Renal pelvis (tissue), 1 donor: ENCODE measurements at regions not wholly inside any gene's neighbourhood (a gene's known extent, or its start where the extent isn't known, plus 50 kb on each side); places are given as distances from the start of the nearest gene placed in this dataset.
"Not testable (repeated sequence)": the region's sequence is repeated elsewhere in the genome, so short reads cannot be mapped to it uniquely, and the experiment has no call there.

ENCODE experiments used
- DNase-seq: peaks from one replicate; pipeline ENCODE4 v3.0.0-alpha.2; 2013

- DNase-seq = no peak
Measured at GRCh38 chr7:130849604-130850003, 115.6 kb upstream of the KLF14 start.

GRCh38 chr7:130850956-130851355 lies 116.9 kb upstream of the KLF14 start:
- no peak for DNase-seq

- no peak for DNase-seq
Measured at GRCh38 chr7:130852867-130853266, 118.9 kb upstream of the KLF14 start.

- DNase-seq = no peak
Measured at GRCh38 chr7:130853503-130854279, 119.7 kb upstream of the KLF14 start.

GRCh38 chr7:130854481-130854880 lies 120.5 kb upstream of the KLF14 start:
- DNase-seq = no peak

GRCh38 chr7:130856866-130857265 lies 122.9 kb upstream of the KLF14 start:
- no peak for DNase-seq

GRCh38 chr7:130860832-130861231 lies 126.8 kb upstream of the KLF14 start:
- not testable (repeated sequence) for DNase-seq

- peak; percentile 60 for DNase-seq
Measured at GRCh38 chr7:130865408-130866236, 131.6 kb upstream of the KLF14 start.

- no peak for DNase-seq
Measured at GRCh38 chr7:130867039-130867438, 133.0 kb upstream of the KLF14 start.

GRCh38 chr7:130867581-130868136 lies 133.7 kb upstream of the KLF14 start:
- DNase-seq = no peak

GRCh38 chr7:130868139-130868538 lies 134.1 kb upstream of the KLF14 start:
- no peak for DNase-seq

- DNase-seq = no peak
Measured at GRCh38 chr7:130869918-130870317, 135.9 kb upstream of the KLF14 start.

GRCh38 chr7:130872341-130872740 lies 138.3 kb upstream of the KLF14 start:
- no peak for DNase-seq

GRCh38 chr7:130872756-130873448 lies 138.9 kb upstream of the KLF14 start:
- DNase-seq = no peak

- DNase-seq = no peak
Measured at GRCh38 chr7:130874071-130874915, 140.3 kb upstream of the KLF14 start.

- DNase-seq = peak; percentile 48
Measured at GRCh38 chr7:130875265-130875741, 141.3 kb upstream of the KLF14 start.

GRCh38 chr7:130875901-130876300 lies 141.9 kb upstream of the KLF14 start:
- DNase-seq = no peak

GRCh38 chr7:130877236-130877990 lies 143.4 kb upstream of the KLF14 start:
- DNase-seq = no peak

- no peak for DNase-seq
Measured at GRCh38 chr7:130877991-130878305, 143.9 kb upstream of the KLF14 start.

- DNase-seq = no peak
Measured at GRCh38 chr7:130878785-130879184, 144.8 kb upstream of the KLF14 start.

GRCh38 chr7:130879191-130879590 lies 145.2 kb upstream of the KLF14 start:
- DNase-seq = no peak
